ENCODE measurements at regions not wholly inside any gene's neighbourhood (a gene's known extent, or its start where the extent isn't known, plus 50 kb on each side); places are given as distances from the start of the nearest gene placed in this dataset.

DNA sequence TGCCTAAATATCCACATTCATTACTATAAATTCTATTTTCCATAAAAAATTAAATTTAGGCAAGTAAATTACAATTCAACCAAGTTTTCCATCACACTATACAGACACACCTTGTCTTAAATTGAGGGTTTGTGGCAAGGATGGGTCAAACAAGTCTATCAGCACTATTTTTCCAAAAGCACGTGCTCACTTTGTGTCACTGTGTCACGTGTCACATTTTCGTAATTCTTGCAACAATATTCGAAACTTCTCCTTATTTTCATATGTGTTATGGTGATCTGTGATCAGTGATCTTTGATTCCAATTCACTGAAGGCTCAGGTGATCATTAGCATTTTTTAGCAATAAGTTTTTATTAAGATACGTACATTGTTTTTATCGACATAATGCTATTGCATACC is 323.3 kb upstream of the CNTN4 start:
- no peaks in the 10 kb centered on the region for H3K36me3 ChIP-seq (ENCODE audit: control insufficient read depth in 2 of 3, insufficient read depth in 3 of 3, low read length in 3 of 3)
- H3K9me3 ChIP-seq (ENCODE audit: control insufficient read depth in 2 of 3, insufficient read depth in 1 of 3, low read length in 3 of 3): no peaks in the 10 kb centered on the region
- intact Hi-C loops (cut with DNase I): no loop called here
- no peak overlapping the region for H3K4me3 ChIP-seq (ENCODE audit: low read length in 3 of 3)
- DNase-seq (no peak), FAIRE-seq (no peak)
- H3K27me3 ChIP-seq (ENCODE audit: control insufficient read depth, insufficient read depth, low read length): no peaks in the 10 kb centered on the region
- TF ChIP-seq, protein P1, sequence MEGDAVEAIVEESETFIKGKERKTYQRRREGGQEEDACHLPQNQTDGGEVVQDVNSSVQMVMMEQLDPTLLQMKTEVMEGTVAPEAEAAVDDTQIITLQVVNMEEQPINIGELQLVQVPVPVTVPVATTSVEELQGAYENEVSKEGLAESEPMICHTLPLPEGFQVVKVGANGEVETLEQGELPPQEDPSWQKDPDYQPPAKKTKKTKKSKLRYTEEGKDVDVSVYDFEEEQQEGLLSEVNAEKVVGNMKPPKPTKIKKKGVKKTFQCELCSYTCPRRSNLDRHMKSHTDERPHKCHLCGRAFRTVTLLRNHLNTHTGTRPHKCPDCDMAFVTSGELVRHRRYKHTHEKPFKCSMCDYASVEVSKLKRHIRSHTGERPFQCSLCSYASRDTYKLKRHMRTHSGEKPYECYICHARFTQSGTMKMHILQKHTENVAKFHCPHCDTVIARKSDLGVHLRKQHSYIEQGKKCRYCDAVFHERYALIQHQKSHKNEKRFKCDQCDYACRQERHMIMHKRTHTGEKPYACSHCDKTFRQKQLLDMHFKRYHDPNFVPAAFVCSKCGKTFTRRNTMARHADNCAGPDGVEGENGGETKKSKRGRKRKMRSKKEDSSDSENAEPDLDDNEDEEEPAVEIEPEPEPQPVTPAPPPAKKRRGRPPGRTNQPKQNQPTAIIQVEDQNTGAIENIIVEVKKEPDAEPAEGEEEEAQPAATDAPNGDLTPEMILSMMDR (IDR thresholded peaks at IDR 0.05; ENCODE audit: borderline replicate concordance, extremely low read depth, insufficient read depth): no peak
- no peak overlapping the region for H3K9ac ChIP-seq (ENCODE audit: low read length in 3 of 3)
- no peak overlapping the region for H3K27ac ChIP-seq (ENCODE audit: low read depth in 2 of 2, low read length in 2 of 2)
- no peaks in the 10 kb centered on the region for H3K4me1 ChIP-seq (ENCODE audit: control insufficient read depth in 2 of 3, insufficient read depth in 2 of 3, low read depth in 1 of 3, low read length in 3 of 3)

DNA sequence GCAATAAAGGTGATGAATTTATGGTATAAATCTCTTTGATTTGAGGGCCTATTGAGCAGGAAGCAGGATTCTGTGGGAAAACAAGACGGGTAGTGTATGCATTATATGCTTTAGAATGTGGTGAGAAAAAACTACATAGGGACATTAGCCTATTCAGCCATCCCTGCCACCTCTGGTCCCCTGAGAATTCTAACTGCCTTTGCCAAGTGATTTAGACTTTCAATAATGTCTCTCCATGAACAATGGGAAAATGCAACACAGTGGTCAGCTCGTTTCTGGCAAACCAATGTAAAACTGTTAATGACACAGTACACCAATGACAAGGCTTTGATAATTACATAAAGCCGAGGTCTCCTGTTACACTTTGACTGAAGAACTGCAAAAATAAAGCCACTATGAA is 314.7 kb upstream of the CNTN4 start:
- Histone ChIP-seq H3K9me3 (ENCODE audit: control insufficient read depth in 2 of 3, insufficient read depth in 1 of 3, low read length in 3 of 3) (no peaks in the 10 kb centered on the region), H3K27me3 (ENCODE audit: control insufficient read depth, insufficient read depth, low read length) (no peaks in the 10 kb centered on the region), H3K9ac (ENCODE audit: low read length in 3 of 3) (no peak overlapping the region), H3K4me1 (ENCODE audit: control insufficient read depth in 2 of 3, insufficient read depth in 2 of 3, low read depth in 1 of 3, low read length in 3 of 3) (no peaks in the 10 kb centered on the region), H3K27ac (ENCODE audit: low read depth in 2 of 2, low read length in 2 of 2) (no peak overlapping the region), H3K36me3 (ENCODE audit: control insufficient read depth in 2 of 3, insufficient read depth in 3 of 3, low read length in 3 of 3) (no peaks in the 10 kb centered on the region), H3K4me3 (ENCODE audit: low read length in 3 of 3) (no peak overlapping the region)
- no peak for FAIRE-seq
- intact Hi-C loops (cut with DNase I): no loop called here
- no peak for DNase-seq
- TF ChIP-seq, protein P1 (IDR thresholded peaks at IDR 0.05; ENCODE audit: borderline replicate concordance, extremely low read depth, insufficient read depth): no peak

DNA sequence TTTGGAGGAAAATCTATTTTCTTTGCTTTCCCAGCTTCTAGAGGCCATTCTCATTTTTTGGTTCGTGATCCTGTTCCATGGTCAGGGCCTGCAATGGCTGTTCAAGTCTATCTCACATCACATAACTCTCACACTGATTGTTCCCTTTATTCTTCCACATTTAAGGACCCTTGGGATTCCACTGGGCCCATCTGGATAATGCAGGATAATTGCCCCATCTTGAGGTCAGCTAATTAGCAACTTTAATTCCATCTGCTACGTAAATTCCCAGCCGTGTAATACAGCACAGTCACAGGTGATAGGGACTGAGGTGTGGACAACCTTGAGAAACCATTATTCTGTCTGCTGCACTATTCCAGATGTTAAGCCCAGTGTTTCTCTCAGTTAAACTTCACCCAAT is 311.6 kb upstream of the CNTN4 start:
- no peaks in the 10 kb centered on the region for H3K4me1 ChIP-seq (ENCODE audit: control insufficient read depth in 2 of 3, insufficient read depth in 2 of 3, low read depth in 1 of 3, low read length in 3 of 3)
- H3K4me3 ChIP-seq (ENCODE audit: low read length in 3 of 3): no peak overlapping the region
- H3K9me3 ChIP-seq (ENCODE audit: control insufficient read depth in 2 of 3, insufficient read depth in 1 of 3, low read length in 3 of 3): no peaks in the 10 kb centered on the region
- no peak for DNase-seq
- H3K36me3 ChIP-seq (ENCODE audit: control insufficient read depth in 2 of 3, insufficient read depth in 3 of 3, low read length in 3 of 3): no peaks in the 10 kb centered on the region
- H3K27me3 ChIP-seq (ENCODE audit: control insufficient read depth, insufficient read depth, low read length): no peaks in the 10 kb centered on the region
- no peak overlapping the region for H3K27ac ChIP-seq (ENCODE audit: low read depth in 2 of 2, low read length in 2 of 2)
- FAIRE-seq: no peak
- intact Hi-C loops (cut with DNase I): no loop called here
- TF ChIP-seq, protein P1 (IDR thresholded peaks at IDR 0.05; ENCODE audit: borderline replicate concordance, extremely low read depth, insufficient read depth): no peak
- H3K9ac ChIP-seq (ENCODE audit: low read length in 3 of 3): no peak overlapping the region

DNA sequence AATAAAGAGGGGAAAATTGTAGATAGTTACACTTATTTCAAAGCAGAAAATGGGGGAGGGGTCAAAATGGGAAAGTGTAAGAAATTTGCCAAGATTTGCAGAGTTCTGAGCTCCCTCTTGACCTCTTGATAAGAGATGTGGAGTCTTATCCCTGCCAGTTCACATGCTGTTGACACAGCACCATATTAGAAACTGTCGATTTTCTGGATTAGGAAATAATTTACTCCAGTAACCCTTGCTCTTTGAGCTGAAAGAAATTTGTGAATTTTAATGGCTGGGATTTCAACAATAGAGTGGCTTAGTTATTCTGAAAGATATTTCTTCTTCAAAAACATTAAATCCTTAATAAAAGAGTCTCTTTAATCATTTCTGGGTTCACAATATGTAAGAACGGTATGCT is 306.2 kb upstream of the CNTN4 start:
- TF ChIP-seq, protein P1 (IDR thresholded peaks at IDR 0.05; ENCODE audit: borderline replicate concordance, extremely low read depth, insufficient read depth): no peak
- intact Hi-C loops (cut with DNase I): no loop called here
- no peak overlapping the region for H3K27ac ChIP-seq (ENCODE audit: low read depth in 2 of 2, low read length in 2 of 2)
- no peak overlapping the region for H3K9ac ChIP-seq (ENCODE audit: low read length in 3 of 3)
- H3K4me1 ChIP-seq (ENCODE audit: control insufficient read depth in 2 of 3, insufficient read depth in 2 of 3, low read depth in 1 of 3, low read length in 3 of 3): no peaks in the 10 kb centered on the region
- no peaks in the 10 kb centered on the region for H3K36me3 ChIP-seq (ENCODE audit: control insufficient read depth in 2 of 3, insufficient read depth in 3 of 3, low read length in 3 of 3)
- no peaks in the 10 kb centered on the region for H3K27me3 ChIP-seq (ENCODE audit: control insufficient read depth, insufficient read depth, low read length)
- no peaks in the 10 kb centered on the region for H3K9me3 ChIP-seq (ENCODE audit: control insufficient read depth in 2 of 3, insufficient read depth in 1 of 3, low read length in 3 of 3)
- no peak overlapping the region for H3K4me3 ChIP-seq (ENCODE audit: low read length in 3 of 3)
- FAIRE-seq (no peak), DNase-seq (no peak)

All from kidney (tissue), 13 donors.